ENCODE measurements at regions not wholly inside any gene's neighbourhood (a gene's known extent, or its start where the extent isn't known, plus 50 kb on each side); places are given as distances from the start of the nearest gene placed in this dataset.

- TF ChIP-seq POLR2A (IDR thresholded peaks at IDR 0.05) (no peak), CTCF (IDR thresholded peaks at IDR 0.05) (no peak)
Observed at GRCh38 chr5:135218486-135218755, 180.6 kb downstream of the MACROH2A1 start.
